B cell (primary cell): ENCODE measurements at regions not wholly inside any gene's neighbourhood (a gene's known extent, or its start where the extent isn't known, plus 50 kb on each side); places are given as distances from the start of the nearest gene placed in this dataset.

ENCODE experiments used
- CTCF ChIP-seq: fragments of 200-600 bp; IDR thresholded peaks from one replicate; pipeline ENCODE4 v1.8.0; 2022; ENCODE audit warnings: antibody characterized with exemption, mild to moderate bottlenecking
- EZH2 ChIP-seq: IDR thresholded peaks from 2 replicates; pipeline ENCODE4 v1.6.1; 2012; ENCODE audit warnings: borderline replicate concordance, low read depth, mild to moderate bottlenecking, moderate library complexity, low read length; ENCODE audit not compliant: insufficient read depth, poor library complexity, severe bottlenecking

DNA sequence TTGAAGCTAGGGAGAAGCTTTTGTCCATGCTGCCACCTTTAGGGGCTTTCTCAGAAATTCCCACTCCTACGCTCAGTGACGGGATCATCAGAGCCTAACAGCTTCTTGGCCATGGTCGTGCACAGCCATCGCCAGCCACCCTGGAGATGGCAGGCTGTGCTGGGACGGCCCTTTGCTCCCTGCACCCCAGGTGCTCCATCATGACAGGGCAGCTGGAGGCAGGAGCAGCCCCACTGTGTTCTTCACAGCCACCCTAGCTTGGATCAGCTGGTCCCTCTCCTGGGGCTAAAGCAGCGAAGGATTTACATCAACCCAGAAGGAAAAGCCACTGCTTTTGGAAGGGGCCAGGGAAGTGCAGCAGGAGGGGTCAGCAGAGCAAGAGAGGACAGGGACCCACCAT lies 235.9 kb downstream of the LY86 start:
- TF ChIP-seq CTCF (no peak), EZH2 (no peak)
